ENCODE measurements at regions not wholly inside any gene's neighbourhood (a gene's known extent, or its start where the extent isn't known, plus 50 kb on each side); places are given as distances from the start of the nearest gene placed in this dataset.

- DNase-seq (ENCODE audit: extremely low read depth, insufficient read length): no peak
- no peak overlapping the region for H3K4me3 ChIP-seq (replicated peaks; ENCODE audit: low read depth, low read length)
- H3K36me3 ChIP-seq (ENCODE audit: control insufficient read depth, insufficient read depth, low read length): no peaks in the 10 kb centered on the region
- no peak for TF ChIP-seq CTCF (IDR thresholded peaks at IDR 0.05; ENCODE audit: insufficient read depth, low read length, poor library complexity, severe bottlenecking)
- H3K27me3 ChIP-seq (replicated peaks; ENCODE audit: control insufficient read depth, insufficient read depth, low read length): peaks cover 1% of the 10 kb centered on the region; the same call in 1 of the 2 replicates
Observed at GRCh38 chr1:19009126-19009881, 52.8 kb upstream of the IFFO2 start.

GRCh38 chr1:19007491-19008441 is 51.3 kb upstream of the IFFO2 start:
- no peak overlapping the region for H3K4me3 ChIP-seq (replicated peaks; ENCODE audit: low read depth, low read length)
- H3K27me3 ChIP-seq (replicated peaks; ENCODE audit: control insufficient read depth, insufficient read depth, low read length): peaks cover 1% of the 10 kb centered on the region; the same call in 1 of the 2 replicates
- TF ChIP-seq CTCF (IDR thresholded peaks at IDR 0.05; ENCODE audit: insufficient read depth, low read length, poor library complexity, severe bottlenecking): no peak
- no peaks in the 10 kb centered on the region for H3K36me3 ChIP-seq (ENCODE audit: control insufficient read depth, insufficient read depth, low read length)
- DNase-seq (ENCODE audit: extremely low read depth, insufficient read length): no peak

GRCh38 chr1:19006837-19007271 is 50.4 kb upstream of the IFFO2 start:
- Histone ChIP-seq H3K36me3 (ENCODE audit: control insufficient read depth, insufficient read depth, low read length) (no peaks in the 10 kb centered on the region), H3K4me3 (replicated peaks; ENCODE audit: low read depth, low read length) (no peak overlapping the region), H3K27me3 (replicated peaks; ENCODE audit: control insufficient read depth, insufficient read depth, low read length) (peaks cover 1% of the 10 kb centered on the region; the same call in 1 of the 2 replicates)
- TF ChIP-seq CTCF (IDR thresholded peaks at IDR 0.05; ENCODE audit: insufficient read depth, low read length, poor library complexity, severe bottlenecking): no peak
- DNase-seq (ENCODE audit: extremely low read depth, insufficient read length): no peak

All from GM06990 (cell line).